GM10266 (cell line): ENCODE measurements at regions not wholly inside any gene's neighbourhood (a gene's known extent, or its start where the extent isn't known, plus 50 kb on each side); places are given as distances from the start of the nearest gene placed in this dataset.

Experiments used
- DNase-seq: peaks from one replicate; pipeline ENCODE4 v3.0.0; 2012; ENCODE audit errors: extremely low spot score
- TF ChIP-seq, protein P1 (sequence below): IDR thresholded peaks from 2 replicates; pipeline ENCODE4 v1.5.1; 2012; ENCODE audit warnings: mild to moderate bottlenecking, low read depth; ENCODE audit not compliant: control insufficient read depth, insufficient read depth; ENCODE audit errors: missing control alignments

DNA sequence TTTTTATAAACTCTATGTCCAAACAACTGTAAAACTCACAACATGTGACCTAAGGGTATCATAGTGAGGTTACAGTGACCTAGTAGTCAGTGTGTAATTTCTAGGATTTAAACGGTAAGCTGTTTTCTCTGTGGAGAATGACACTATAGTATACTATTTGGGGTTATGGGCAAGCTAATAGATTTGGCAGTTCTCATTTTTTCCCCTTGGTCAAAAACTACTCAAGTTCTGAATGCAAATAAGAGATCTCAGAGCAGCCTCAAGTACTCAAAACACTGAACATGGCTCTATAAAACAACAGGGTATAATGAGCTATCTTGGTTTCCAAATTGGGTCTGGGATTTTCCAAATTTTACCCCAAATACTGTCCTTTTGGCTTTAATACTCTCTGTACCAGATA is 88.5 kb upstream of the HMCN1 start:
- TF ChIP-seq, protein P1, sequence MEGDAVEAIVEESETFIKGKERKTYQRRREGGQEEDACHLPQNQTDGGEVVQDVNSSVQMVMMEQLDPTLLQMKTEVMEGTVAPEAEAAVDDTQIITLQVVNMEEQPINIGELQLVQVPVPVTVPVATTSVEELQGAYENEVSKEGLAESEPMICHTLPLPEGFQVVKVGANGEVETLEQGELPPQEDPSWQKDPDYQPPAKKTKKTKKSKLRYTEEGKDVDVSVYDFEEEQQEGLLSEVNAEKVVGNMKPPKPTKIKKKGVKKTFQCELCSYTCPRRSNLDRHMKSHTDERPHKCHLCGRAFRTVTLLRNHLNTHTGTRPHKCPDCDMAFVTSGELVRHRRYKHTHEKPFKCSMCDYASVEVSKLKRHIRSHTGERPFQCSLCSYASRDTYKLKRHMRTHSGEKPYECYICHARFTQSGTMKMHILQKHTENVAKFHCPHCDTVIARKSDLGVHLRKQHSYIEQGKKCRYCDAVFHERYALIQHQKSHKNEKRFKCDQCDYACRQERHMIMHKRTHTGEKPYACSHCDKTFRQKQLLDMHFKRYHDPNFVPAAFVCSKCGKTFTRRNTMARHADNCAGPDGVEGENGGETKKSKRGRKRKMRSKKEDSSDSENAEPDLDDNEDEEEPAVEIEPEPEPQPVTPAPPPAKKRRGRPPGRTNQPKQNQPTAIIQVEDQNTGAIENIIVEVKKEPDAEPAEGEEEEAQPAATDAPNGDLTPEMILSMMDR = no peak
- no peak for DNase-seq

DNA sequence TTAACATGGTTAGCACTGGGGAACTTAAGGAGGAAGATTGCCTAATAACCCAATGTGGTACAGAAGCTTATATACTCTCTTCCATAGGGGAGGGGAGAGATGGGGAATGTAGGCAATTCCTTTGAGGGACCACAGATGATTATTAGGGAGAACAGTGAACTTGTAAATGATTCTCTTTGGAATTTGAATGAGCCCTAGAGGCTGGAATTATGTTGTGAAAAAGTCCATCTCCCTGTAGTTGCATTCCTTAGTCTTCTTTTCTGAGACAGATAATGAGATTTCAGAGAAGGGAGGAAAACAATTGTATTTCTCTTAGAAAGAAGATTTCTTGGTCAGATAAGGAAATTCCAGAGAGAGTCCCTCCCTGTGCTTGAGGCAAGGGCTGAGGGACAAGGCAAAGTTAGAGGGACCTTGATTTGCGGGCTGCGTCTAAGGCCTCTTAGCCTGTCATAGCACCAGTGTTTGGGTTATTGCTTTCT is 89.0 kb upstream of the HMCN1 start:
- no peak for DNase-seq
- TF ChIP-seq, protein P1 = no peak

DNA sequence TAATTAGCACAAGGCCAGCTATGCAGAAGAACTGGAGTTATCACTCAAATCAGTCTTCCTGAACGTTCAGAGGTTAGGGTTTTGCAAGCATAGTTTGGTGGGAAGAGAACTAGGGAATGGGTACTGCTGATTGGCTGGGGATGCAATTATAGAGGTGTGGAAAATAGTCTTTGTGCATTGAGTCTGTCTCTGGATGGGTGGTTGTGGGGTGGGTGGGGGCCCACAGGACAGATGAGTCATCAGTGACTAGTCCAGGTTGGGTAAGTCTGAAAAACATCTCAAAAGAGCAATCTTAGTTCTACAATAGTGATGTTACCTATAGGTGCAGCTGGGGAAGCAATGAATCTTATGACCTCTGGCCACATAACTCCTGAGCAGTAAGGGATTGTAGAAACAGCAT is 89.7 kb upstream of the HMCN1 start:
- no peak for DNase-seq
- TF ChIP-seq, protein P1 = no peak

DNA sequence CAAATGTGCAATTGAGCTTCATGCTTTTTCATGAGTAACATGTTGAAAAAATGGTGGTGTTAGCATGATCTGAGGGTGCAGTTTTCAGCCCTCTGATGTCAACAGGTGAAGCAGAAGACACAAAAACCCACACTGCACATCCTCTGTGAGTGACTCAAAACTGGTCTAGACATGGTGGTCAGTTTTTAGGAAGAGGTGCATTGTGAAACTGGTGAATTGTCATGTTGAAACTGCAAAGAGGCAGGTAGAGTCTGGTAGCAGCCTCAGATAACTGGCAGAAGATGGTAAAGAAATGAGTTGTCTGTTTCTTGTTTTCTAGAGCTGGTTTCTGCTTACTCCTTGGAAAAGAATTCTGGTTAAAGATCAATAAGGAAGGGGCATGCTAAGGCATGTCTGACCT is 97.3 kb upstream of the HMCN1 start:
- TF ChIP-seq, protein P1 = no peak
- DNase-seq = peak; percentile 35

DNA sequence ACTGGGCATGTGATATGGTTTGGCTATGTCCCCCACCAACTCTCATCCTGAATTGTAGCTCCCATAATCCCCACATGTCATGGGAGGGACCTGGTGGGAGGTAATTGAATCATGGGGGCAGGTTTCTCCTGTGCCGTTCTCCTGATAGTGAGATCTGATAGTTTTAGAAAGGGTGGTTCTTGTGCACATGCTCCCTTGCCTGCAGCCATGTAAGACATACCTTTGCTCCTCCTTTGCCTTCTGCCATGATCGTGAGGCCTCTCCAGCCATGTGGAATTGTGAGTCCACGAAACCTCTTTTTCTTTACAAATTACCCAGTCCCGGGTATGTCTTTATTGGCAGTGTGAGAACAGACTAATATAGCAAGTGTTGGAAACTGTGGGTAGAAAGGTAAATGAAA is 99.5 kb upstream of the HMCN1 start:
- TF ChIP-seq, protein P1 = no peak
- DNase-seq = no peak

DNA sequence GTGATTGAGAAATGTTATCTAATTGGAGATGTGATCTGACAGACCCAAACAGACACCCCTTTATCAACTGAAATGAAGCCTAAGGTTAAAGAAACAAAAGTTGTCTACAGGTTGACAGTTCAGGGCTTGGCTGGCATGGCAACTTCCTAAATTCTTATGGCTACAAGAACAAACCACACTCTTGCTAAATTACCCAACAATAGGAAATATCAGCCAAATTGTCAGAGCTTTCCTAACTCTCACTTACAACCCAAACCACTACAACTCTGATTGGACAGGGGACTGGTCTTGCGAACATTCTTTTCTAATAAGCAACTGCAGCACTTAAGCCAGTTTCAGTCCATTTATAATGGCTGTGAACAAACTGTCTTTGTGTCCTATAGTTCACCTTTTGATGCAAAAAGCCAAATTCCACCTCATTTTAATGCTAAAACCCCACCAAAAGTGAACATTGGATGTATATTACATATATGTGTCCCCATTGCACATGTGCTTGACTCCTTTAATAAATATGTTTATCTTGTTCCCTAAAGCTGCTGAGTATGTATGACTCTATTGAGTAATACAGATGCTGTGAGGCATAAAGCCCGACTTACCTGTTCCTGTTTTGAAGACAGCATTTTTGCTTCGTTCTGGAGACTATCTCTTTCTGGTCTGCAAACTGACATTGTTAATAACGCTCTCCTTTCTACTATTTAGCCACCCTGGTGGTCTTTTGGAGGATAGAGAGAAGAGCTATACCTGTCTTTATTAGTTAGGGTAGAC is 101.3 kb upstream of the HMCN1 start:
- no peak for DNase-seq

DNA sequence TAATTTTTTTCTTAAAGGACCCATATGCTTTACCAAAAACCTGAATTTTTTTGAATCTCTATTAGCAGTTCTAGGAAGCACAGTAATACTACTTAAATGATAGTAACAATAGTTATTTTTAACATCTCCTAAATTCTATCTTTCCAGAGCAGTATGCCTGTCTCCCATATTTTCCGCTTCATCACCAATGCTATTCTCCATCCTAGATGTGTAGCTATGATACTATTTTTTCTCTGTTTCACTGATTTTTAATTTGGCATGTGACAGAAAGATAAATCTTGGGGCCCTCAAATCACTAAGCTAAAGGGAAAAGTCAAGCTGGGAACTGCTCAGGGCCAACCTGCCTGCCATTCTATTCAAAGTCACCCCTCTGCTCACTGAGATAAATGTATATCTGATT is 102.3 kb upstream of the HMCN1 start:
- TF ChIP-seq, protein P1 = no peak
- DNase-seq = no peak

More for the DNA sequence above, 101.3 kb upstream of the HMCN1 start:
- TF ChIP-seq, protein P1 = no peak
